Posterior cingulate gyrus (tissue), 11 donors: ENCODE measurements at regions not wholly inside any gene's neighbourhood (a gene's known extent, or its start where the extent isn't known, plus 50 kb on each side); places are given as distances from the start of the nearest gene placed in this dataset.

Experiments
- DNase-seq, 10 donors: peaks; one replicate each; pipeline versions ENCODE4 v3.0.0 to v3.0.0-alpha.2; 2020 to 2021; ENCODE audit warnings: mixed read lengths in 3 of 10
- intact Hi-C: fragments of 100-400 bp; cut with DNase I; formaldehyde crosslinking; loops from one replicate; pipeline ENCODE4 v1.15.1; 2023

DNA sequence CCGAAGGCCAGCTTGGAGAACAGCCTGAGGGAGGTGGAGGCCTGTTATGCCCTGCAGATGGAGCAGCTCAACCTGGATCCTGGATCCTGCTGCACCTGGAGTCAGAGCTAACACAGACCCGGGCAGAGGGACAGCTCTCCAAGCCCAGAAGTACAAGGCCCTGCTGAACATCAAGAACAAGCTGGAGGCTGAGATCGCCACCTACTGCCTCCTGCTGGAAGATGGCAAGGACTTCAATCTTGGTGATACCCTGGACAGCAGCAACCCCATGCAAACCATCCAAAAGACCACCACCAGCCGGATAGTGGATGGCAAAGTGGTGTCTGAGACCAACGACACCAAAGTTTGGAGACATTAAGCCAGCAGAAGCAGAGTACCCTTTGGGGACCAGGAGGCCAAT is 223.5 kb upstream of the ID4 start:
- intact Hi-C loops = no loop called here

DNA sequence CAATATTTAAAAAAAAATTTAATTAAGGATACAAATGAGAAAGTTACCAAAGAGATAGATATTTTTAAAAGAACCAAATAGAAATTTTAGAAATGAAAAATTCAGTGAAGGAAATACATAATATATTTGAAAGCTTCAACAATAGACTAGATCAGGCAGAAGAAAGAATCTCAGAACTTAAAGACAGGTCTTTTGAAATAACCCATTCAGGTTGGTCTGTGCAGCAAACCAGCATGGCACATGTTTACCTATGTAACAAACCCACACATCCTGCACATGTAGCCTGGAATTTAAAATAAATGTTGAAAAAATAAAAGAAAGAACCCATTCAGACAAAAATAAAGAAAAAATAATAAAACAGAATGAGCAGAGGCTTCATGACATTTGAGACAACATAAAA is 221.1 kb upstream of the ID4 start:
- intact Hi-C loops = no loop called here

More for the DNA sequence above, 223.5 kb upstream of the ID4 start:
- DNase-seq = no peak

DNA sequence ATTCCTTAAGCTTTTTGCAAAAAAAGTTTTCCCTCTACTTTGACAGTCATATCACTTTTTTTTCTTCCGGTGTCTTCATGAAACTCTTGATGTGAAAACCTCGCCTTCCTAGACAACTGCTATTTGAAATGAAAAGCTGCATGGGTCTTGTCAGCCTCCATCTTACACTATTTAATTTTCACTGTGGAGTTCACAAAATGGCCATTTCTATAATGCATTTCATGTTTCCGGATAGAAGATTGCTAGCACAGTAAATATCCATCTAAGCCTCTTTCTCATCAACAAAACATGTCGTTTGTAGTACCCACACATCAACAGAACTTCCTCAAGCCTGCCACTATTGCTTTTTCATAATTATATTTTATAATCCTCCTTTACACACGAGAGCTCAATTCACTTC is 204.9 kb upstream of the ID4 start:
- intact Hi-C loops = no loop called here
- no peak for DNase-seq

More for the DNA sequence above, 221.1 kb upstream of the ID4 start:
- DNase-seq = no peak

DNA sequence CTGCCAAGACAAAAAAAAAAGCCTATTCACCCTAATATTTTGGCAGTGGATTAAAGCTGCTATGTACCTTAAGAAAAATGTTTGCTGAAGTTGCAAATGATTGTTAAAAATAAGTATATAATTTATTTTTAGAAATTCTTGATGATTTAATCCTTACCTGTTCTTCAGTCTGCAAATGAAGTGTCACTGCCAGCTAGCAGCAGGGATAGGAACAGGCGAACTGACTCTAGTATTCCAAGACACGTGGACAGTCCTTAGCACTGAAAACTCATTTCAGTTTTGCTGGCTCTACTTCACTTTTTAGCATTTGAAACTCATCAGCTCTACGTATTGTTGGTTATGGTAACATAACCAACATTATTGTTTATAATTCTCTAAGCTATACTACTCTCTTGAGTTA is 204.4 kb upstream of the ID4 start:
- intact Hi-C loops = no loop called here
- no peak for DNase-seq

DNA sequence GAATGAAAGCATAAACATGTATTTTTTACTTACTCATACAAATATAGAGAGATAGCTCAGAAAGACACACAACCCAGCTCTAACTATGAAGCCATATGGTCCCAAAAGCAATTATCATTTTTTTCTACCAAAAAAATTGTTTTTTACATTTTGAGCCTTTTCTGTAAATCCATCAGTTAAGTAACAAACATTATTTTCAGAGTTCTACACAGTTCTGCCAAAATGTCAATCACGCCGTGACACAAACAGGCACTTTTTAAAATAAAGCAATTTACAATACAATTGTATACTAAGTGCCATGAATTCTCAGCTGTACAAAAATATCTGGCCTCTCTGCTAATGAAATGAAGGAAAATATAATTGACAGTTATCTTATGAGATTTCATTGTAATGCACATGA is 201.4 kb upstream of the ID4 start:
- intact Hi-C loops = no loop called here
- no peak for DNase-seq

DNA sequence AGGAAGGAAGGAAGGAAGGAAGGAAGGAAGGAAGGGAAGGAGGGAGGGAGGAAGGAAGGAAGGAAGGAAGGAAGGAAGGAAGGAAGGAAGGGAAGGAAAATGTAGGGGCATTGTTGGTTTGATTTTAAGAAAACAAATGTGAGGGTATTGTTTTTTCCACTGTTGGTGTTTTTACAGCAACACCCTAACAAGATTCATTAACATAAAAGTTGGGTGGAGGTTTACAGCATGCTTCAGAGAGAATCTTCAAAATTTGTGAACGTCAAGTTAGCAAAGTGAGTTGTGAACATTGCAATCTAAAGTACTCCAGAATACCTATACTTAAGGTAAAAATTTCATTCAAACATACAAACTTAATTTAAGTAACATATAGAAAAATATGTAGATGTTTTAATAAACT is 200.2 kb upstream of the ID4 start:
- intact Hi-C loops = no loop called here
- DNase-seq = no peak

DNA sequence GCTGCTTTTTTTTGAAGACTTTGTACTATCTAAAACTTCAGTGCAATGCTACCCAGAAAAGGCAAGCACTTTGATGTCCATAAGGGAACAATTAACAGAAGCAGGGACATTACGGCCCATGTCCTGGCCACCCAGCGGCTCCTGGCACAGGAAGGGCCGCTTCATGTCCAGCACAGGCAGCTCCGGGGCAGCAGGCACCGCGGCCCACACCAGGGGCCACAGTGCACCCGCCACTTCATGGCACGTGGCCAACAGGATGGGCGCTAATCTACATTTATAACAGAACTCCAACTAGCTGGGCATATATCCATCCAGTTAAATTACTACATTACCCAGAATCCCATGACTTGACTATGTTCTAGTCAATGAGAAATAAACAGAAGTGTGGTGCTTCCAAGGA is 198.2 kb upstream of the ID4 start:
- intact Hi-C loops = no loop called here
- DNase-seq = peak in 1 of 10 donors; percentile 43

DNA sequence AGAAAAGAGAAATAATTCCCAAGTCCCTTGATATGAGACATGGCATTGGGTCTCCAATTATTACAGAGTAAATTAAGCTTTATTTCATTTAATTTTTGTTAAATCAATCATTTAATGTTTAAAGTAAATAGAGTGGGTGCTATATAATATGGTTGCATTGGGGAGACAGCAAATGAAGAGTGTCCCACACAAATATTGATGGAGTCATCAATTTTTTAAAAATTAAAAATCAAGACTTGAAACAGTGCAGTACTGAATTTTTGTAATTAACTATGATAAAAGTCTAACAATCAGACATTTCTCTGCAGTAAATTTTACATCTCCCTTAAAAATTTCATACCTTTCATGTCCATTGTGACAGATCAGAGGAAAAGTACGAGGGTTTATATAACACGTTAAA is 193.9 kb upstream of the ID4 start:
- DNase-seq = no peak
- intact Hi-C loops = no loop called here

DNA sequence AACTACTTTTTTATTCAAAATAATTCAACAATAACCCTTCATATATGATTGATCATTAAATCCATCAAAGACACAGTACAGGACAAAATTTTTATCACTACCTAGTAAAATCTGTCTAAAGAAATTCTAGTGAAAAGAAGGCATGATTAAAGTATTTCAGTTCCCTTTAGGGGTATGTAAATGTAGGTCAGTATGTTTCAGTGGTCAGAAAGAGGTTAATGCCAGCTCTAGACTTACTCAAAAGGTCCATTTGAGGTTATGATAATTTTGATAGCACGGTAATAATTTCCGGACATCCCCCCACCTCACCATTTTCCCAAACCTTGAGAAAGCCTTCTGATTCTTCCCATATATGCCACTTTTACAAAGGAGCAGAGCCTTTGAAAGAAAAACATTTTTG is 193.5 kb upstream of the ID4 start:
- DNase-seq = no peak

DNA sequence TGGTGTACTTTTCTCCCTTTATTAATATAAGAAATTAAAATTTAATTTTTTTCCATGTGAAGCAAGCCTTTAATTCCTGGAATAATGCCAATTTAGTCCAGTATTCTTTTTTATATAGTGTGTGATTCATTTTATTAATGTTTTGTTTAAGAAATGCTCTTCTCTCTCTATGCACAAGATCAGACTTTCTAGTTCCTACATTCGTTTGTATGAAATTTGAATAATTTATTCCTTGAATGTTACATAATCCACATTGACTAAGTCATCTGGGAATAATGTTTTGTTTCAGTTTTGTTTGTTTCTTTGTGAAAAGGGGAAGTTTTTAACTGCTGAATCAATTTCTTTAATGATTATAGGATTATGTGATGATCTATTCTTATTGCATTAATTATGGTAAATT is 181.4 kb upstream of the ID4 start:
- intact Hi-C loops = no loop called here

More for the DNA sequence above, 193.5 kb upstream of the ID4 start:
- intact Hi-C loops = no loop called here

DNA sequence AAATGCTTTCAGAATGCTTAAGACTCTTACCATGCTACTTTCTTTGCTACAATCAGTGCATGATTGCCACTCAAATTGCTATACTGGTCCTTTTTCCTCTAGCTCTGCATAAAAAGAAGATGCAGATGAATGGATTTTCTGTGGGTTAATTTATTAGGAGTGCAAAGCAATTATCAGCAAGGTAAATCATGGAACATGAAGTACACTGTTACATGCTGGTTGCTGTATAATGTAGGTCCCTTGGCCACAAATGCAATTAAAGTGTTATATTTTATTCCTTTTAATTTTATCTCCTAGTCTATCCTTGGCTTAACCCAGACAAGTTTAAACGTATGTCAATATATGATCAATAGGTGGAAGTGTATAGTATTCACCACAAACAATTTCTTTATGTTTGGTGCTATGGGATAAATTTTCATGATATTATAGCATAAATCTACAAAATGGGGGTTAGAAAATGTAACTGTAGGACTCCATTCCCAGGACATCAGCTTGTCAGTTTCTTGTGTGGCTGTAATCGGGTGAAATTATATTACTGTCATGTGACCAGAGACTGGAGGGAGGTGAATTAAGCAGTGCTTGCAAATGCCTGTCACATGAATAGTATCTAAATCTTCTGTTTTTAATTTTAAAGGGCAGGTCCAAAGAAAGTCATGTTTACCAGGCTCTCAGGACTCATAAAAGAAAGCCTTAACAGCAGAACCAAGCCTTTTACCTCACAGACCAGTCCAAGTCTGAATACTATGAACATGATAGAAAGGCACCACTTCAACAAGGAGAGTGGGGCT is 176.9 kb upstream of the ID4 start:
- no peak for DNase-seq
- intact Hi-C loops = no loop called here

More for the DNA sequence above, 181.4 kb upstream of the ID4 start:
- DNase-seq = no peak

DNA sequence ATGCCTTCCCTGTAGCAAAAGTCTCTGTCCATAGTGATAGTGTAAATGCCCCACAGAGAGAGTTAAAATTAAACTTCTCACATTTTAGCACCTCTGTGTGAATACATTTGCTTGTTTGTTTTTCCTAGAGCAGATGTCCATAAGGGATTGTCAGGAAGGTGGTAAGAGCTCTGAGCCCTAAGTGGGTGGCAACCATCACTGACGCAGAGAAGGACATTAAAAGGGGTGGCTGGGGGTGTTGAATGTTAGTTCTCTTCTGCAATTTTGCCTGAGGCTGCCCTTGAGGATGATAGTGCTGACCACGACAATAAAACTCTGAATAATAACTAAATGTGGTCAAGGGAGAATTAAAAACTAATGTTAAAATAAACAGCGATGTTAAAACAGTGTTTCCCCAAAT is 174.3 kb upstream of the ID4 start:
- DNase-seq = no peak
- intact Hi-C loops = no loop called here

DNA sequence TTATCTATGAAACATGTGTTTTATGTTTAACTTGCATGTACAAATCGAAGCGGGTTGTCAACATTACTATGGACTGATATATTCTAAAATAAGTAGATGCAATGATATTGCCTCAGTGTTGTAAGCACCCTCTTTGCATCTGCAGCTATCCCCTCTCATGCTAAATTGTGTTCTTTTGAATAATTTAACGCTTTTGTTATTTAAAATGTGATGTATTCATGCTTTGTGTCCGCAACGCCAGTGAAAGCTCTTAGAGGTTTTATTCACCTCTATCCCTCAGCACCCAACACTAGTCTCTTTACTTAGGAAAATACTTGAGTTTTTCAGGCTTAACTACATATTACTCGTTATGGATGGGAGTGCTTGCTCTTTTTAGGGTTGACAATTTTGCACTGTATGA is 173.7 kb upstream of the ID4 start:
- no peak for DNase-seq
- intact Hi-C loops = no loop called here

DNA sequence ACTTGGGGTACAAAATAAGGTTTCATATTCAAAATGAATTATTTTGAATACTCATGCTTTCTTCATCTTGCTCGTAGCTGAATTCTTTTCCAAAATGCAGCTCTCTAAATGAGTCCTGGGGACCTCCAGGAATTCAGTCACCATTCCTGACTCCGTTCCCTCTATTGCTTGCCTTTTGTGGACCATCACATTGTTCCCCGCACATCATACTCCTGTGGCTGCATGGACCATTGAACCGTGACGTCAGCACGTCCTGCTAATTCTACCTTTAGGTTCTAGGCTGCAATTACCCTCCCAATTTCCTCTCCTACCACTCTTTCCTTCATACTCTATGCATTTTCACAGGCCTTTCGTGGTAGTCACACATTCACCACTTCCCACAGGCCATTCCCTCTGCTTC is 173.1 kb upstream of the ID4 start:
- intact Hi-C loops = no loop called here
- DNase-seq = no peak

DNA sequence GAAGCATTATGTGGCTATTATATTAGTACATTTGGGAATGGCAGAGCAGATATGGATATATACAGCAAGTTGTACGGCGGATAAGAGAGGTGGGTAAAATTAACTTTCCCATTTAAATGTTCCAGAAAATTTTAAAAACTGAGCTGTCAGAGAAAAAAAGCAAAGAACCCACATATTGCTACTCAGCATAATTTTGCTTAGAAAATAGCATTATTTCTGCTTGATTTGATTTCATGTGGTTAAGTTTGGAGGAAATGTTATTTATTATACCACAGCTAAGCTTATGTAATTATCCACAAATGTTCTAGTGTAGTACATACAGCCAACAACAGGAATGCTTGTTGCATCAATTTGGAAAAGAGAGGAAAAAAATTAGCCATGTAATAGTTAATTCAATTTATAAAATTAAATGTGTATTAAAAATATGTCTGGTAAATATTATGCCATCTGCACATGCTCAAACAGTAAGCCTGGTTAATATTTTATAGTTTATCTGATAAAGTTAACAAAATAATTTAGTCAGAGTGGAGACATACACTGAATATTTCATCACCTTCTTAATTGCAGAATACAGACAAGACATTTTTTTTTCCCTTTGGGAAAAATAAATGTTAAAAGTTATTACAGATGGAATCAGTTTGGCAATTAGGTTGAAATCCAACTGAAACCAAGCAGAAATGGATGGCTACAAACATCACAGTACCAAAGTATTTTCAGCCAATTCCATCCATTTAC is 172.1 kb upstream of the ID4 start:
- no peak for DNase-seq
- intact Hi-C loops = no loop called here

DNA sequence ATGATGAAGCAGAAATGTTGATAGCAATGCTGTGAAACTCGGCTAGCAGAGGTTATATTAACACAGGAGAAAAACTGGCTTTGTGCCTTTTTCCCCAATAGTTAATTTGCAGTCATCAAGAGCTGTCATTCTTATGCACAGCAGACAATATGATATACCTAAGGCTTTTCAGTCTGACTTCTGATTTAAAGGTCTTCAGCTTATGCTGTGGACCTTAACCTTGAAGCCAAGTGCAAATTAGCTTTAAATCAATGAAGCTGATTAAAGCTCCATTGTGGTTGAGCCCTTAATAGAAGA is 171.6 kb upstream of the ID4 start:
- intact Hi-C loops = no loop called here
- no peak for DNase-seq

DNA sequence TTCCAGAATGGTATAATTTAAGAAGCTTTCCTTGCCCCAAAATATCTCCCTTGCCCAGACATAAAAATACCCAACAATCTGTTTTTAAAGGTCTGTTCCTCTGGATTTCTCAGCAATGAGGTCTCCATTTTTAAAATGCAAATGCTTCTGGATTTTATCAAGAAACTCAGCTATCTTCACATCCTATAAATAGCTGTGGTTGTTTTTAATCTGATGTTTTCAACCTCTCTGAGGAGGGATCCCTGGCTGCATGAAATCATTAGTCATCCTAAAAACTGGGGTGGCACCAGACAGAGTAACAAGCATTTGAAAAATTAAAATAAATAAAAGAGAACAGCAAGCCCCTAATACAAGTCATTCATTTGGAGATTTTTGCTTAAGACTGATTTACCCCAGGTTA is 168.5 kb upstream of the ID4 start:
- intact Hi-C loops = no loop called here
- no peak for DNase-seq

DNA sequence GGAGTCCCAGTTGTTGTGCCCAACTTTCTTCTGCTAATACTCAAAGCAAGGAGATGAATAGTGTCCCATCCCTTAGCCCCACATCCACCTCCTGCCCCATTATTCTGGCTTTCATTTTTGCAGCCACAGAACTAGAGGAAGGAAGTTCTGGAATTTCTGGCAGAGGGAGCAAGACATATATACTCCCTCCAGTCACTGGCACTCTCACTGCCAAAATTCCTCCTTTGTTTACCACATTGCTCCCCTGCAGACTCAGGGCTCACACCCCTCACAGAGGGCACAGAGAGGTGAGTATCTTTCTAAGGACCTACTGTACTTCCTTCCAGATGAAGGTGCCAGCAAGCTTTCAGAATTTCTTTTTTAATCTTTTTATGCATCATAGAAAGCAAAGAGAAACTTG is 168.0 kb upstream of the ID4 start:
- intact Hi-C loops = no loop called here
- DNase-seq = no peak

DNA sequence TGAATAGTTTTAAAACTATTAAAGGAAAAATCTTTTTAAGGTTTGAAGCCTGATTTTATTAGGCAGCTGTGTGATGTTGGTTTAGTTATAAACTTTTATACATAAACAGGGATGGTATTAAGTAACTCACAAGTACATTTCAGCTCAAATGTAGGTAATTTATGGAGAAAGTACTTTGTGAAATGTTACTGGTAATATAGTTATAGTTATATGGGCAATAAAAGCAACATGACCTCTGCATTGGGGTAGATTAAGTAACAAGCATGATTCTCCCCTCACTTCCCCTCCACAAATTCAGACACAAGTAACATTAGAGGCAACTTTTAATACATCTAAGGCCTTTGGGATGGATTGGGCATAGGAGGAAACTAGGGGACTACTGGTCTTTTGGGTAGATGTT is 154.3 kb upstream of the ID4 start:
- intact Hi-C loops = no loop called here
- no peak for DNase-seq

DNA sequence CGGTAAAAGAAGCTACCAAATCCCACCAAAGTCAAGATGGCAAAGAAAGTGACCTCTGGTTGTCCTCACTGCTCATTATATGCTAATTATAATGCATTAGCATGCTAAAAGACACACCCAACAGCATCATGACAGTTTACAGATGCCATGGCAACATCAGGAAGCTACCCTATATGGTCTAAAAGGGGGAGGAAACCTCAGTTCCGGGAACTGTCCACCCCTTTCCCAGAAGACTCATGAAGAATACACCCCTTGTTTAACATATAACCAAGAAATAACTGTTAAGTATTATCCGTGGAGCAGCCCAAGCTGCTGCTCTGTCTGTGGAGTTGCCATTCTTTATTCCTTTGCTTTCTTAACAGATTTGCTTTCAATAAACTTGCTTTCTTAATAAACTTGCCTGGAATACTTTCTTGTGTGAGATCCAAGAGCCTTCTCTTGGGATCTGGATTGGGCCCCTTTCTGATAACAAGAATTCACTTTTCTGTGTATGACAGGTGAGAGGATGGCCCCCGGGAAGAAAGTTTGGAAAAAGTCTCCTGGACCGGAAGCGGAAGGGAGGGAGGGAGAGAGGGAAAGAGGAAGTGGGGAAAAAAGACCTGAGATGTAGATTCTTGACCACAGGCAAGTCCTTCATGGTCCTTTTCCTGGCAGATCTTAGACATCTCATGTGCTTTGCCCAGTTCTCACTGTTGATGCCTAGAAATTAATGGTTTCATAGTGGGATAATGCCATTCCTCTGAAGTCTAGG is 146.7 kb upstream of the ID4 start:
- intact Hi-C loops = loop anchor here (10.0 kb wide), 1 partner anchor 114 kb away; no protein-coding TSS in a partner anchor

DNA sequence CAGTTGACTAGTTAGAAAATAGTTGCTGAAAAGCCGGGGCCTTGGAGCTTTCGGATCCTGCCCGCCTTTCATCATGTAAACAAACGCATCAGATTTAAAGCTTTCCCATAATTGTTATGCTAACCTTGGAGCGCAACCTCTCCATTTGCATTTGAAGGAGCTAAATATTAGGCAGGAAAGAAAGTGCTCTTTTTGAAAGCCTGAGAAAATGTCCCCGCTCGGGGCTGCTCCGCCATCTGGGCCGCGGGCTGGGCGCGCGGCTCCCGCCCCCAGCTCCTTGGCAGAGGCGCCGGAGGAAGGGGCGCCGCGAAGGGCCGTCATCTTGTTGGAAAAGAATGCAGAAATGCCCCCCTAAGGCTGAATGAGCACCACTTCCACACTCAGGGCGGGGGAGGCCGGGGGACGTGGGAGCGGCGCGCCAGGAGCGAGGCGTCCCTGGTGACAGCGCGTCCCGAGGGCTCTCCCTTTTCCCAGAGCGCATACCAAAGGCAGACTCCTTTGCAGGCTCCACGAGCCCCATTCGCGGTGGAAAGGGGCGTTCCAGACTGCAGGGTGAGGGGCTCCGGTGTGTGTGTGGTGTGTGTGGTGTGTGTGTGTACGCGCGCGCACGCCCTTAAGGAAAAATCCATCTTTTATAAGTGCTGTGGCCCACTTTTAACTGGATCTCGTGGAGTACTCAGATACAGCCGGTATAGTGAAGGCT is 145.6 kb upstream of the ID4 start:
- intact Hi-C loops = loop anchor here (10.0 kb wide), 1 partner anchor 113 kb away; no protein-coding TSS in a partner anchor
- peak; percentile 18 to 90 (median 45) for DNase-seq

More for the DNA sequence above, 146.7 kb upstream of the ID4 start:
- no peak for DNase-seq
